GM21723 (cell line): ENCODE measurements at regions not wholly inside any gene's neighbourhood (a gene's known extent, or its start where the extent isn't known, plus 50 kb on each side); places are given as distances from the start of the nearest gene placed in this dataset.

Experiments
- ATAC-seq: cut with Tn5 transposase; IDR thresholded peaks from one replicate; pipeline ENCODE4 v1.9.1; 2021; ENCODE audit warnings: mild to moderate bottlenecking, moderate library complexity; ENCODE audit not compliant: unreplicated experiment

- ATAC-seq, result no peak
Observed at GRCh38 chr9:91065231-91066041, 263.8 kb downstream of the SYK start.

GRCh38 chr9:91066042-91066415 lies 264.4 kb downstream of the SYK start:
- ATAC-seq, result no peak

GRCh38 chr9:91066856-91067255 lies 265.2 kb downstream of the SYK start:
- no peak for ATAC-seq

GRCh38 chr9:91067306-91067860 lies 265.8 kb downstream of the SYK start:
- no peak for ATAC-seq

GRCh38 chr9:91071184-91071990 lies 269.8 kb downstream of the SYK start:
- no peak for ATAC-seq

- ATAC-seq, result no peak
Observed at GRCh38 chr9:91073049-91073810, 271.6 kb downstream of the SYK start.

- ATAC-seq, result no peak
Observed at GRCh38 chr9:91073811-91074771, 272.5 kb downstream of the SYK start.

- ATAC-seq, result no peak
Observed at GRCh38 chr9:91074866-91075265, 273.2 kb downstream of the SYK start.

- ATAC-seq, result no peak
Observed at GRCh38 chr9:91075279-91075678, 273.7 kb downstream of the SYK start.

- no peak for ATAC-seq
Observed at GRCh38 chr9:91077624-91078368, 276.2 kb downstream of the SYK start.

- ATAC-seq, result no peak
Observed at GRCh38 chr9:91078369-91078695, 276.7 kb downstream of the SYK start.

GRCh38 chr9:91082731-91083130 lies 279.0 kb downstream of the AUH start:
- ATAC-seq, result no peak

- ATAC-seq, result no peak
Observed at GRCh38 chr9:91084896-91085516, 276.7 kb downstream of the AUH start.

GRCh38 chr9:91085517-91086291 lies 276.0 kb downstream of the AUH start:
- ATAC-seq, result no peak

GRCh38 chr9:91086657-91087461 lies 274.9 kb downstream of the AUH start:
- ATAC-seq, result no peak

GRCh38 chr9:91087462-91087759 lies 274.3 kb downstream of the AUH start:
- ATAC-seq, result no peak

GRCh38 chr9:91089405-91090129 lies 272.2 kb downstream of the AUH start:
- no peak for ATAC-seq
